HEK293 (cell line): ENCODE measurements at regions not wholly inside any gene's neighbourhood (a gene's known extent, or its start where the extent isn't known, plus 50 kb on each side); places are given as distances from the start of the nearest gene placed in this dataset.

Experiments
- CTCF ChIP-seq: fragments of 450-650 bp; formaldehyde crosslinking; IDR thresholded peaks from 2 replicates; pipeline ENCODE4 v1.5.1; 2016; ENCODE audit warnings: missing biosample characterization, missing genetic modification characterization
- ELK4 ChIP-seq: IDR thresholded peaks from 2 replicates; pipeline ENCODE4 v1.6.1; 2011; ENCODE audit warnings: mild to moderate bottlenecking, low read depth, low read length, borderline replicate concordance
- KLF9 ChIP-seq: fragments of 450-650 bp; formaldehyde crosslinking; IDR thresholded peaks from 2 replicates; pipeline ENCODE4 v1.5.1; 2016; ENCODE audit warnings: missing biosample characterization, missing genetic modification characterization, low read depth
- TCF7L2 ChIP-seq: IDR thresholded peaks from 2 replicates; pipeline ENCODE4 v1.6.1; 2011; ENCODE audit warnings: low read depth, mild to moderate bottlenecking, inconsistent platforms, low read length, moderate library complexity, borderline replicate concordance
- ZNF112 ChIP-seq: fragments of 450-650 bp; formaldehyde crosslinking; IDR thresholded peaks from 2 replicates; pipeline ENCODE4 v1.5.0; 2017; ENCODE audit warnings: missing biosample characterization, missing genetic modification characterization
- TF ChIP-seq, protein P1 (sequence below): fragments of 450-650 bp; formaldehyde crosslinking; IDR thresholded peaks from 2 replicates; pipeline ENCODE4 v1.5.1; 2016; ENCODE audit warnings: missing biosample characterization, missing genetic modification characterization

DNA sequence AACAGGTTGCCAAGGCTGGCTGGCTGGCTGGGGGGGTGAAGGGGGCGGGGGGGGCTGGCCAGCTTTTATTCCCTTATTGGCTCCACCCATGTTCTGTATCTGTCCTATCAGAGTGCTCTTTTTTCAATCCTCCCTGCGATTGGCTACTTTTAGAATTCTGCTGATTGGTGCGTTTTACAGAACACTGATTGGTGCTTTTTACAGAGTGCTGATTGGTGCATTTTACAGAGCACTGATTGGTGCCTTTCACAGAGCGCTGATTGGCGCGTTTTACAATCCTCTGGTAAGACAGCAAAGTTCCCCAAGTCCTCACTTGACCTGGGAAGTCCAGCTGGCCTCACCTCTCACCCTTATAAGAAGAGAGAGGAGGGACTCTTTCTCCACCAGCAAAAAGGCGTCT lies 175.9 kb downstream of the ERCC6L2 start:
- TF ChIP-seq KLF9 (tag by site-specific recombination) (no peak), TCF7L2 (no peak), CTCF (tag by site-specific recombination) (no peak), ELK4 (no peak), ZNF112 (tag by site-specific recombination) (no peak)
- TF ChIP-seq, protein P1, sequence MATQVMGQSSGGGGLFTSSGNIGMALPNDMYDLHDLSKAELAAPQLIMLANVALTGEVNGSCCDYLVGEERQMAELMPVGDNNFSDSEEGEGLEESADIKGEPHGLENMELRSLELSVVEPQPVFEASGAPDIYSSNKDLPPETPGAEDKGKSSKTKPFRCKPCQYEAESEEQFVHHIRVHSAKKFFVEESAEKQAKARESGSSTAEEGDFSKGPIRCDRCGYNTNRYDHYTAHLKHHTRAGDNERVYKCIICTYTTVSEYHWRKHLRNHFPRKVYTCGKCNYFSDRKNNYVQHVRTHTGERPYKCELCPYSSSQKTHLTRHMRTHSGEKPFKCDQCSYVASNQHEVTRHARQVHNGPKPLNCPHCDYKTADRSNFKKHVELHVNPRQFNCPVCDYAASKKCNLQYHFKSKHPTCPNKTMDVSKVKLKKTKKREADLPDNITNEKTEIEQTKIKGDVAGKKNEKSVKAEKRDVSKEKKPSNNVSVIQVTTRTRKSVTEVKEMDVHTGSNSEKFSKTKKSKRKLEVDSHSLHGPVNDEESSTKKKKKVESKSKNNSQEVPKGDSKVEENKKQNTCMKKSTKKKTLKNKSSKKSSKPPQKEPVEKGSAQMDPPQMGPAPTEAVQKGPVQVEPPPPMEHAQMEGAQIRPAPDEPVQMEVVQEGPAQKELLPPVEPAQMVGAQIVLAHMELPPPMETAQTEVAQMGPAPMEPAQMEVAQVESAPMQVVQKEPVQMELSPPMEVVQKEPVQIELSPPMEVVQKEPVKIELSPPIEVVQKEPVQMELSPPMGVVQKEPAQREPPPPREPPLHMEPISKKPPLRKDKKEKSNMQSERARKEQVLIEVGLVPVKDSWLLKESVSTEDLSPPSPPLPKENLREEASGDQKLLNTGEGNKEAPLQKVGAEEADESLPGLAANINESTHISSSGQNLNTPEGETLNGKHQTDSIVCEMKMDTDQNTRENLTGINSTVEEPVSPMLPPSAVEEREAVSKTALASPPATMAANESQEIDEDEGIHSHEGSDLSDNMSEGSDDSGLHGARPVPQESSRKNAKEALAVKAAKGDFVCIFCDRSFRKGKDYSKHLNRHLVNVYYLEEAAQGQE (tag by site-specific recombination), result no peak
